Peyer's patch (tissue), 4 donors: ENCODE measurements at regions not wholly inside any gene's neighbourhood (a gene's known extent, or its start where the extent isn't known, plus 50 kb on each side); places are given as distances from the start of the nearest gene placed in this dataset.

Experiments used
- DNase-seq, 3 donors: peaks; one replicate each; pipeline ENCODE4 v3.0.0-alpha.2; 2017 to 2019
- H3K27ac ChIP-seq, 4 donors: fragments of 200-600 bp; sonication (generic); one replicate each; pipeline ENCODE4 v1.5.1; 2016 to 2019
- H3K27me3 ChIP-seq, 2 donors: fragments of 200-600 bp; sonication (generic); one replicate each; pipeline ENCODE4 v1.5.1; 2019
- H3K36me3 ChIP-seq, 3 donors: fragments of 200-600 bp; sonication (generic); one replicate each; pipeline ENCODE4 v1.5.1; 2016 to 2019
- H3K4me1 ChIP-seq, 4 donors: fragments of 200-600 bp; sonication (generic); one replicate each; pipeline ENCODE4 v1.5.1; 2016 to 2019
- H3K4me3 ChIP-seq, 4 donors: fragments of 200-600 bp; sonication (generic); 1 replicate in 3 of 4; 2 replicates in 1 of 4; pipeline ENCODE4 v1.5.1; 2016 to 2019; ENCODE audit warnings: mild to moderate bottlenecking in 1 of 4
- H3K9me3 ChIP-seq, 4 donors: fragments of 200-600 bp; sonication (generic); one replicate each; pipeline ENCODE4 v1.5.1; 2016 to 2019; ENCODE audit warnings: mild to moderate bottlenecking in 1 of 4
- CTCF ChIP-seq, 6 experiments: fragments of 450-650 bp in 4 of 6; fragments of 200-600 bp in 2 of 6; sonication (generic) in 1 of 6; IDR thresholded peaks; one replicate each; pipeline ENCODE4 v1.5.1; 2017 to 2019; ENCODE audit warnings: antibody characterized with exemption in 6 of 6, mild to moderate bottlenecking in 3 of 6, moderate library complexity in 1 of 6
- POLR2A ChIP-seq, 2 donors: fragments of 450-650 bp; IDR thresholded peaks; one replicate each; pipeline ENCODE4 v1.5.1; 2017; ENCODE audit warnings: antibody characterized with exemption in 2 of 2, mild to moderate bottlenecking in 2 of 2, moderate library complexity in 2 of 2

GRCh38 chr6:156376091-156376490 lies 401.1 kb upstream of the ARID1B start:
- Histone ChIP-seq H3K4me3 (no peak overlapping the region), H3K9me3 (no peaks in the 10 kb centered on the region), H3K27ac (no peak overlapping the region), H3K27me3 (no peaks in the 10 kb centered on the region), H3K36me3 (no peaks in the 10 kb centered on the region), H3K4me1 (no peaks in the 10 kb centered on the region)
- TF ChIP-seq CTCF (IDR thresholded peaks at IDR 0.05): no peak
- no peak for TF ChIP-seq POLR2A (IDR thresholded peaks at IDR 0.05)
- no peak for DNase-seq

GRCh38 chr6:156359912-156360311 lies 417.3 kb upstream of the ARID1B start:
- DNase-seq: no peak
- Histone ChIP-seq H3K36me3 (no peaks in the 10 kb centered on the region), H3K9me3 (no peaks in the 10 kb centered on the region), H3K4me1 (no peaks in the 10 kb centered on the region), H3K4me3 (no peak overlapping the region), H3K27ac (no peak overlapping the region), H3K27me3 (no peaks in the 10 kb centered on the region)
- TF ChIP-seq CTCF (IDR thresholded peaks at IDR 0.05) (no peak), POLR2A (IDR thresholded peaks at IDR 0.05) (no peak)

- Histone ChIP-seq H3K4me3 (no peak overlapping the region), H3K27me3 (no peaks in the 10 kb centered on the region), H3K9me3 (no peaks in the 10 kb centered on the region), H3K4me1 (no peaks in the 10 kb centered on the region), H3K36me3 (no peaks in the 10 kb centered on the region), H3K27ac (no peak overlapping the region)
- no peak for DNase-seq
- TF ChIP-seq POLR2A (IDR thresholded peaks at IDR 0.05) (no peak), CTCF (IDR thresholded peaks at IDR 0.05) (no peak)
Observed at GRCh38 chr6:156352861-156353260, 424.3 kb upstream of the ARID1B start.

- Histone ChIP-seq H3K4me1 (no peaks in the 10 kb centered on the region), H3K4me3 (no peak overlapping the region), H3K27ac (no peak overlapping the region), H3K27me3 (no peaks in the 10 kb centered on the region), H3K9me3 (no peaks in the 10 kb centered on the region), H3K36me3 (no peaks in the 10 kb centered on the region)
- no peak for DNase-seq
- no peak for TF ChIP-seq POLR2A (IDR thresholded peaks at IDR 0.05)
- no peak for TF ChIP-seq CTCF (IDR thresholded peaks at IDR 0.05)
Observed at GRCh38 chr6:156351346-156351966, 425.7 kb upstream of the ARID1B start.

- H3K4me3 ChIP-seq: no peak overlapping the region
- H3K27me3 ChIP-seq: no peaks in the 10 kb centered on the region
- no peaks in the 10 kb centered on the region for H3K9me3 ChIP-seq
- TF ChIP-seq CTCF (IDR thresholded peaks at IDR 0.05) (no peak), POLR2A (IDR thresholded peaks at IDR 0.05) (no peak)
- DNase-seq: no peak
- no peaks in the 10 kb centered on the region for H3K4me1 ChIP-seq
- no peak overlapping the region for H3K27ac ChIP-seq
- no peaks in the 10 kb centered on the region for H3K36me3 ChIP-seq
Observed at GRCh38 chr6:156350337-156350736, 426.8 kb upstream of the ARID1B start.

GRCh38 chr6:156348849-156349248 lies 428.3 kb upstream of the ARID1B start:
- Histone ChIP-seq H3K4me1 (no peaks in the 10 kb centered on the region), H3K27ac (no peak overlapping the region), H3K4me3 (no peak overlapping the region), H3K27me3 (no peaks in the 10 kb centered on the region), H3K36me3 (no peaks in the 10 kb centered on the region), H3K9me3 (no peaks in the 10 kb centered on the region)
- no peak for DNase-seq
- TF ChIP-seq POLR2A (IDR thresholded peaks at IDR 0.05) (no peak), CTCF (IDR thresholded peaks at IDR 0.05) (no peak)
